HL-60 (cell line): ENCODE measurements at regions not wholly inside any gene's neighbourhood (a gene's known extent, or its start where the extent isn't known, plus 50 kb on each side); places are given as distances from the start of the nearest gene placed in this dataset.

Source experiments
- DNase-seq, 2 experiments: peaks; one replicate each; pipeline ENCODE4 v3.0.0-alpha.2; 2010 to 2020; ENCODE audit warnings: low read depth in 1 of 2, low spot score in 1 of 2
- H3K27ac ChIP-seq: fragments of 250-450 bp; sonication (Bioruptor Pico); replicated peaks from 2 replicates; pipeline ENCODE4 v1.5.1; 2020; ENCODE audit warnings: mild to moderate bottlenecking, moderate library complexity
- H3K27me3 ChIP-seq: fragments of 250-450 bp; sonication (Bioruptor Pico); 2 replicates; pipeline ENCODE4 v1.5.1; 2021; ENCODE audit warnings: mild to moderate bottlenecking, moderate library complexity; ENCODE audit not compliant: insufficient read depth, poor library complexity, severe bottlenecking
- H3K4me3 ChIP-seq: replicated peaks from 2 replicates; pipeline ENCODE4 v1.5.1; 2011; ENCODE audit warnings: mild to moderate bottlenecking, control low read depth, low read length; ENCODE audit not compliant: insufficient read depth
- CTCF ChIP-seq: IDR thresholded peaks from one replicate; pipeline ENCODE4 v1.5.1; 2011; ENCODE audit warnings: low read length, control low read depth, inconsistent platforms; ENCODE audit not compliant: insufficient read depth
- GABPA ChIP-seq: IDR thresholded peaks from 2 replicates; pipeline ENCODE4 v1.6.1; 2012; ENCODE audit warnings: low read depth
- POLR2AphosphoS5 ChIP-seq: IDR thresholded peaks from 2 replicates; pipeline ENCODE4 v1.6.1; 2012; ENCODE audit warnings: low read depth
- REST ChIP-seq: IDR thresholded peaks from 2 replicates; pipeline ENCODE4 v1.6.1; 2012; ENCODE audit warnings: low read depth; ENCODE audit not compliant: insufficient replicate concordance
- SPI1 ChIP-seq: IDR thresholded peaks from 2 replicates; pipeline ENCODE4 v1.6.1; 2012; ENCODE audit warnings: low read depth, mild to moderate bottlenecking, borderline replicate concordance

- Histone ChIP-seq H3K27ac (no peak overlapping the region), H3K27me3 (no peaks in the 10 kb centered on the region), H3K4me3 (no peak overlapping the region)
- no peak for DNase-seq
- TF ChIP-seq POLR2AphosphoS5 (no peak), REST (no peak), CTCF (no peak), GABPA (no peak), SPI1 (no peak)
These were observed 145.2 kb upstream of the ABCA1 start for GRCh38 chr9:105073147-105073546.

GRCh38 chr9:105074491-105074890 is 146.5 kb upstream of the ABCA1 start:
- Histone ChIP-seq H3K27ac (no peak overlapping the region), H3K4me3 (no peak overlapping the region), H3K27me3 (no peaks in the 10 kb centered on the region)
- no peak for DNase-seq
- TF ChIP-seq GABPA = no peak
- no peak for TF ChIP-seq SPI1
- TF ChIP-seq CTCF = no peak
- no peak for TF ChIP-seq POLR2AphosphoS5
- TF ChIP-seq REST = no peak

- DNase-seq = no peak
- Histone ChIP-seq H3K4me3 (no peak overlapping the region), H3K27me3 (no peaks in the 10 kb centered on the region), H3K27ac (no peak overlapping the region)
- TF ChIP-seq GABPA (no peak), SPI1 (no peak), REST (no peak), CTCF (no peak), POLR2AphosphoS5 (no peak)
These were observed 148.8 kb upstream of the ABCA1 start for GRCh38 chr9:105076729-105077128.
